GM19397 (cell line): ENCODE measurements at regions not wholly inside any gene's neighbourhood (a gene's known extent, or its start where the extent isn't known, plus 50 kb on each side); places are given as distances from the start of the nearest gene placed in this dataset.
"Not testable (repeated sequence)": the region's sequence is repeated elsewhere in the genome, so short reads cannot be mapped to it uniquely, and the experiment has no call there.

Experiments used
- ATAC-seq: cut with Tn5 transposase; IDR thresholded peaks from one replicate; pipeline ENCODE4 v1.9.1; 2021; ENCODE audit warnings: mild to moderate bottlenecking, moderate library complexity; ENCODE audit not compliant: unreplicated experiment

DNA sequence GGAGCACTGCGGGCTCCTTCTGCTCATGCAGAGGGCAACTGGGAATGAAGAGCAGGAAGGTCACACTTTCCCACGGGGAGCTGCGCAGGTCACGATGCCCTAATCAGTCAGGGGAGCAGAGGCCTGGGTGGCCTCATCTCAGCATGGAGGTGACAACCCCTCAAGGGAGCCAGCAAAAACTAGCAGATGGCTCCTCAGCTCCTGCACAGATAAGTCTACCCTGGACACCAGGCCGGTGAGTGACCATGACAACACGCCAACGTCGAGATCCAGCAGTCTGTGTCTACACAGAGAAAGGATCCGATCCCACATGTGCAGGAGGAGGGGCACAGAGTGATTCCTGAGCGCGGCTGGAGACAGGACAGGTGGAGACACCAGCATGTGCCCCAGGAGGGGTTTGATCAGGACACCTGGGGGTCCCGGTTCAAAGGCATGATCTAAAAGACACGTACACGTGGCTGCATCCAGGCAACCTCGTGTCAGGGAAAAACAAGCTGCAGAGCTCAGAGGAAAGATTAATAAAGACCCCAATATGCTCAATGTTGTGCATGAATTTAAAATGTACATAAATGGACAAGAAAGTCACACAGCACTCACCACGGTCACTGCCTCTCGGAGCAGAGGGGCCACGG lies 153.7 kb upstream of the SFSWAP start:
- ATAC-seq, result no peak

DNA sequence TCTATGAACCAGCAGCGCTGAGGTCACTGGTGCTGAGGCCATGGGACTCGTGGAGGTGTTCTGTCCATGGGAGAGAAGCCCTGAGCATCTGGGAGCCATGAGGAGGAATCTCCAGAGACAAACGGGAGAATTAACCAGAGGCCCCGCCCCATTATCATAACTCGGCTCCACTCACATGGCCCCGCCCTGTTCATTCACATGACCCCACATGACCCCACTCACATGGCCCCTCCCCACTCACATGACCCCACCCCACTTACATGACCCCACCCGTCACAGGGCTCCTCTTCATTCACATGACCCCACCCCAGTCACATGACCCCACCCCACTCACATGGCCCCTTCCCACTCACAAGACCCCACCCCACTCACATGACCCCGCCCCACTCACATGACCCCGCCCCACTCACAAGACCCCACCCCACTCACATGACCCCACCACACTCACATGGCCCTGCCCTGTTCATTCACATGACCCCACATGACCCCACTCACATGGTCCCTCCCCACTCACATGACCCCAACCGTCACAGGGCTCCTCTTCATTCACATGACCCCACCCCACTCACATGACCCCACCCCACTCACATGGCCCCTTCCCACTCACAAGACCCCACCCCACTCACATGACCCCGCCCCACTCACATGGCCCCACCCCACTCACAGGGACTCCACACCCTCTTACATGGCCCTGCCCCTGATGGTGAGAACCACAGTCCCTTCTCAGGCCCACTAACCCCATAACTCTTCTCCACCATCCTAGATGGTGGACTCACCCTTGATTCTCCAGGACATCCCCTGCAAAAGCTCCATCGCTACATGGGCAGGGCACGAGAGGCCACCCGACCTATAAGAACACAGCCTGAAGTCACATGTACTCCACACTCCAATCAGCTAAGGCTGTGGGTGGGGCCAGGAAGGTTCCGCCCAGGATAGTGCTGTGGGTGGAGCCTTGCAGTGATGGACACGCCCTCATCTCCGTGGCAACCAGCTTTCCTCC lies 151.1 kb upstream of the SFSWAP start:
- no peak for ATAC-seq

DNA sequence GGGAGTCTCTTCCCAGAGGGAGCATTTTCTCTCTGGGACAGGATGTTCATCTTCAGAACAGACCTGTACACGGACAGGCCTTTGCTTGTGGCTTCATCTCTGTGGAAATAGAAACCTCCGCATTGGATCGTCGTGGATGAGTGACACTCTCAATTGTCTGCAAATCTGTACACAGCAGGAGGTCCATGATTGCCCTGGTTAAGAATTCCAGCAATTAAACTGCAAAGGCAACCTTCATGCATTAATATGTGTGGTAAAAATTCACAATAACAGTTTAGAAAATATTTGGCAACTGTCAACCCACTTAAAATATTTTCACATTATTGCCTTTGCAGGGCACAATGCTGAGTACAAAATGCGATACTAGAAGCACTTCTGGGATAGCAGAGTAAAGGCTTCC lies 149.8 kb upstream of the SFSWAP start:
- ATAC-seq, result no peak

DNA sequence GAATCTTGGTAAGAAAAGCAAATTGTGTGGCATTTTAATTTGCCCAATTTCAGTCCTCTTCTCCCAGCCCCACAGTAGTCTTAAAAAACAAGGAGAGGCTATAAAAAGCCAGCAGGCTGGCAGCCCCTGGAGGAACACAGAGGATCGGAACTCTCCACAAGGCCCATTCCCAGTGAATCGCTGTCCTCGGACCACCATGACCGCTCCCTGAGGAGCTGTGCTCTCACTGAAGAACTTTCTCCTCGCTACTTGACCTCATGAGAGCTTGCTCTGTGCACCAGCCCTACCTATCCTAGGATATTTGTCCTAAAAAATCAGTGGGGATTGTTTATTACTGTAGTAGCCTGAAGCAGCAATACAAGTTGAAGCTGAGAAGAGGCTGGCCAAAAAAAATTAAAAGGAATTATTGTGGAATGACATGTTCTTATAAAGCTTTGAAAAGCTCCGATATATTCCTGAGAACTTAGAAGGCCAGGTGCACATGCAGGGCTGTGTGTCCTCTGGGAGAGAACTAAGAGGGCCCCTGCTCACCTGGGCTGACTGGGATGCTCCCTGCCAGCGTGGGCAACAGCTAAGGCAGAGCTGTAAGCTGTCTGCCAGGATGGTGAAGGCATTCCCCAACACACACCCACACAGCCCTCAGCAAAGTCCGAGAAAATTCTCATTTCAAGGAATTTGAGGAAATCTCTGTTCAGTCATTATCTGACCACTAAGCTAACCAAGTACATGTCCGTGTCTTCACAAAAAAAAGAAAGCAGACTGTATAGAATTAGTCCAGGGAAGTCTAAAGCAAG lies 148.8 kb upstream of the SFSWAP start:
- no peak for ATAC-seq

DNA sequence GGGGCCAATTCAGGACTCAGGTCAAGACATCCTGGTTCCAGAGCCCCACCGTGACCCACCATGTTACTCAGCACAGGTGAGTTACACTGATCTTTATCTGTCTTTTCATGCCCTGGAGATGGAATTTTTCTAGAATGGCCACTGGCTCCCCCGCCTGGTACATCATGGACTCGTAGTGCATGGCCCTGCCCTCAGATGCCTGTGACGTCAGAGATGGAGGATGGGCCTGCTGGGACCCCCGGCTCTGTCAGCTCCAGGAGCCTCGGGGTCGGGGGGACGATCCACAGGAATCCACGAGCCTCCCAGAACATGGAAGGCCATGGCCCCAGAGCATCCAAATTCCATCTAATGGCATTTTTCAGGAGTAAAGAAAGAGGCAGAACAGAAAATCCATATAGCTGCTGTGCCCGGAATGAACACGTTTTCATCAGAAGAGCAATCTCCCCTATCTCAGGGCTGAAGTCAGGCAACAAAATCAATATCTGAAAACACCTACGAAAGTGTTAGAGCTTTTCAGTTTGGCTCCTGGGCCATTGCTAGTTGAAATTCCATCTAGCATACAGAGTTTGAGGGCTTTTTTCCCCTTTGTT lies 146.7 kb upstream of the SFSWAP start:
- ATAC-seq, result not testable (repeated sequence)

DNA sequence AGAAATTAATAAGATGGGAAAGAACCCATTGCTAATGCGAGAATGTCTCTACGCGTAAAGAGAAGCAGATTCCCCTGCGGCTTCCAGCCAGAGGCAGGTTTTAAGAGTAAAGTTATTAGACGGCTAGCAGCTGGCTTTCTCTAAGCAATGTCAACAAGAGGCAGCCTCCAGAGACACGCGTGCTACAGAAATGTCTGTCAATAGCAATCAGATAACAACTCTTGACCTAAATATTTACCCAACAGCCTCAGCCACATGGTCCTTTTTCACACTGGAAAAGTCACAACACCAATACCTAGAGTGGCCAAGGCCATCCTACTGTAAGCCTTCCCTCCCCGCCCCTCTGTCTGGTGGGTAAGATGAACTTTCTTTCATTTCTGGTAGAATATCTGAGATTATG lies 146.0 kb upstream of the SFSWAP start:
- no peak for ATAC-seq

DNA sequence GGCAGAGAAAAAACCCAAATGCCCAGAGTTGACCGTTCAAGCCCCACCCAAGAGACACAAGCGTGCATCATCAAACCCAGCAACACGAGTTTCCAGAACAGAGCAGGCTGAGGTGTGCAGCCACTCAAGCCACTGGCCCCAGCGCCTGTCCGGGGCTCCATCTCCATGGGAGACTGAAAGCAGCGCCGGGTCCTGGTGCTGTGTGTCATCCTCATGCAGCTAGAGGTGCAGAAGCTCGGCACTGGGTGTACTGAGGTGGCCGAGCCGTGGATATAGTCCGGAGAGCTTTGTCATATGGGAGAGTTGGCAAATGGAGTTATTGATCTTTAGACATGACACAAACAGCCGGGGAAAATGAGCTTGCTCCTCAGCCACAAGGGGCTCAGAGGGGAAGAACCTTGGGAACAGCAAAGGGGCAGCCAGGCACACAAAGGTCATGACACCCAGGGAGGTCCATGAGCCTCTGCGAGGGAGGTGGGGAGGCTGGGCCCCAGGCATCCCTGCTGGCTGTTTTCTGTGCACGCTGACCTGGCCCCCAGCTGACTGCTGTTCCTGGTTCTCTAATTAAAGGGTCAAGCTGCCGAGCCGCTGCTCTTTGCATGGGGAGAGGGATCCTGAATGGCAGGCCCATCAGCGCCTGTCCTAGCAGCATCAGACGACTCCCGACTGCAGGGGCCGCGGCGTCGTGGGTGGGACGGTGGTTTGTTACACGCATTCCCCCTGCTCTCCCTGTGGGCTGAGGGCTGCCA lies 145.4 kb upstream of the SFSWAP start:
- ATAC-seq, result no peak

DNA sequence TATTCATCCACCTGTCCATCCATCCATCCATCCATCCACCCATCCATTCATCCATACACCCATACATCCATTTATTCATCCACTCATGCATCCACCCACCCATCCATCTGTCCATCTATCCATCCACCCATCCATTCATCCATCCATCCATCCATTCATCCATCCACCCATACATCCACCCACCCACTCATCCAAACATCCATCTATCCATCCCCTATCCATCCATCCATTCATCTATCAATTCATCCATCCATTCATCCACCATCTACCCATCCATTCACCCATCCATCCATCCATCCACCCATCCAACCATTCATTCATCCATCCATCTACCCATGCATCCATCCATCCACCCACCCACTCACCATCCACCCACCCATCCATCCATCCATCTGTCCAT lies 142.6 kb upstream of the SFSWAP start:
- ATAC-seq, result no peak

DNA sequence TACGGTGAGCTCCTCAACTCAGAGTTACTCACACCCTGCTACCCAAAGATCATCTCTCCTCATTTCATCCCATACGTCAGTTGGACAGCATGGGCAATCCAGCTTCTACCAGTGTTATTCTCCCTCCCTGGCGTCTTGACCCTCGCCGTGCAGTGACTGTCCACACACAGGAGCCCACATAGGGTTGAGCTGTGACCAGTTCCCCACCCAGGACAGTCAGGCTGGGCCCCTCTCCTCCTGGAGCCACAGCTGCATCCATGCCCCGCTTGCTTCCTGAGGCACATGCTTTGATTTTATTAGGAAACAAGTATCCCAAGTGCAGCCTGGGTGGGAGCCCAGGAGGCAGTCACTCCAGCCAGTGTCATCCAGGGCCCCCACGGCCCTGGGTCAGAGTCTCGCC lies 140.3 kb upstream of the SFSWAP start:
- no peak for ATAC-seq

DNA sequence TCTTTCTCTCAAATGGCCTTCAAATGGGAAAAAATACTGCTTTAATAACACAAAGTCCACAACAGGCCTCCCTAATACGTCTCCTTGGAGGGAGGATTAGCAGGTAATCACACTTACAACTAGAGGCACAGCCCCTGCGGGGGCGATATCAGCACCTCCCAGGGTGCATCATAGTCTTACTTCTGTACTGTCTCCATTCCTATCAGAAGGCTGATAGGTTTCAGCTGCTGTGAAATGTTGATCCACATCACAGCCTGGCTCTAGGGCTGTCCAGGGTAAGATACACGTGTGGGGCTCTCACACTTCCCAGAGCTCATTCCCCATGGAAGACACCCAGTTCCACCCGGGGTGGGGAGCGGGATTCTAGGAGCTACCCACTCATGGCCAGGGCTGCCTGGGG lies 139.1 kb upstream of the SFSWAP start:
- no peak for ATAC-seq

DNA sequence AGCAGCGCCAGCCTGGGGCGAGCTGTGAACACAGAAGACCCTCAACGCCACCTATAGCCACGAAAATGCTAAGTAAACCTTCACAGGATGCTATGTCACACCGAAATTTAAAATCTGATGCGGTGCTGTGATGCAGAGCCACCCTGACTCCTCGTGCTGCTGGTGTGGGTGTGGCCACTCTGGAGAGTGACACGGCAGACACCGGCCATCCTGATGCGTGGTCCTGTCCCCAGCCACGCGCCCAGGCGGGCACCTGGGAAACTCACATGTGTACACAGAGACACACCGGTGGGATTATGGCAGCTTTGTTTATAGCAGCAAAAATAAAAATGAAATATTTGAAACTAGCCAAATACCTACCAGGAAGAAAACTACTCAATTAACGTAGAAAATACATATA lies 138.3 kb upstream of the SFSWAP start:
- no peak for ATAC-seq

DNA sequence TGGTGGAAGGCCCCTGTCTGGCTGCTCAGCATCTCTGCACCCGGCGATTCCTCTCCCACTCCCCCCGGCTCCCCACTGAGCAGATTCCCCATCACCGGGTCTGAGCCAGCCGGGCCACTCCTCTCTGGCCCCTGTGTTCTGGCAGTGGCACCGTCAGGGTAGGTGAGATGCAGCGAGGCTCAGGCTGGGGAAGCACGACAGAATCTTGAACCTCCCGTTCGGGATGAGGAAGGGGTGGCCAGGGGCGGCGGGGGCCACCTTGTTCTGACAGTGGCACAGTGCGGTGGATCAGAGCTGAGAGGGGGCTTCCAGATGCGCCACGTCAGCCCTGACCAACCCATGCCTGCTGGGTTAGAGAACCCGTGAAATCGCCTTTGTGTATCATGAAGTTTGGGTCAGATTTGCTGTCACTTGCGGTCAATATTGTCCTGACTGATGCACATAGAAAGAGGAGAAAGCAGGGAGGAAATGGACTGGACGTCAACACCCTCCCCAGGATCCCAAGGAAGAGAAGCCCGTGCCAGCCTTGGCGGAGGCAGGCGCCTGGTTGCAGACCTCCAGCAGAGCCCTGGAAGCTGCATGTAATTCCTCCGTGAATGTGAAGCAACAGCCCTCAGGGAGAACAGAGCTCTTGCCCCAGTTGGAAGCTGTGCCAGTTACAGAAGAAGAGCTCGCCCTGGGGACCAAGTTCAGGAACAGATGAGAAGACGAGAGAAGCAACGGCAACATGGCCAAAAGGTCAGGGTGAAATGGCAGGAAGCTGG lies 137.1 kb upstream of the SFSWAP start:
- ATAC-seq, result no peak

DNA sequence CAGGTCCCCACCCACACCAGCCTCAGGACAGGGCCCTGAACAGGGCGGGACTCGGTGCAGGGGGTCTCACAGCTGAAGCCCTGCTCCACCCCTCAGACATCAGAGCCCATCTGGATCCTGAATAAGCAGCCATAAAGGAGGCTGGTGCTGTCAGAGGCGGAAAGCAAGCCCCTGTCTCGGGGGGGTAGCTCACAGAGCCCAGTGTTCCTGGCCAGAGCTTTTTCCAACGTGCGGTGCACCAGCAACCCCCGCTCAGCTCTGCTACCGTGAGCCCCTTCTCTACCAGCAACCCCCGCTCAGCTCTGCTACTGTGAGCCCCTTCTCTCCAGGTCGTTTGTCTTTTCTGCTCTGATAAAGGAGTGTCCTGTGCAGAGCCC lies 136.5 kb upstream of the SFSWAP start:
- ATAC-seq, result no peak

DNA sequence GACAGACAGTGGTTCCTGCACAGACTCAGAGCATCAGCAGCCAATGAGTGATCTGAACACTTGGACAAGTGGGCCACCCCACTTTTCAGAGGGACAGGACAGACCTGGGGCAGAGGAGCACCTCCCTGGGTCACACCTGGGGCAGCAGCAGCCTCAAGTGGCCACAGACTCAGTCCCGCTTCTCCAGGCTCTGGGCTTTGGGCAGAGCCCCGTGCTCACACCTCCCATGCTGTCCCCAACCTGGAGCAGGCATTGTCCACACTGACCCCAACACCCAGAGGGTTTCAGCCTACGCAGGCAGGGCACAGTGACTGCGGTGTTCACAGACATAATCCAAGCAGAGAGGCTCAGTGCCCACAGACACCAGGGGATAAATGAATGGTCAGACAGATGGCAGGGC lies 135.5 kb upstream of the SFSWAP start:
- no peak for ATAC-seq

DNA sequence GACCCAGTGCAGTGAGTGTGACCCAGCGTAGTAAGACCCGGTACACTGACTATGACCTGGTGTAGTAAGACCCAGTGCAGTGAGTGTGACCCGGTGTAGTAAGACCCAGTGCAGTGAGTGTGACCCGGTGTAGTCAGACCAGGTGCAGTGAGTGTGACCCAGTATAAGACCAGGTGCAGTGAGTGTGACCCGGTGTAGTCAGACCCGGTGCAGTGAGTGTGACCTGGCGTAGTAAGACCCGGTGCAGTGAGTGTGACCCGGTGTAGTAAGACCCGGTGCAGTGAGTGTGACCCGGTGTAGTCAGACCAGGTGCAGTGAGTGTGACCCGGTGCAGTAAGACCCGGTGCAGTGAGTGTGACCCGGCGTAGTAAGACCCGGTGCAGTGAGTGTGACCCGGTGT lies 134.2 kb upstream of the SFSWAP start:
- not testable (repeated sequence) for ATAC-seq

DNA sequence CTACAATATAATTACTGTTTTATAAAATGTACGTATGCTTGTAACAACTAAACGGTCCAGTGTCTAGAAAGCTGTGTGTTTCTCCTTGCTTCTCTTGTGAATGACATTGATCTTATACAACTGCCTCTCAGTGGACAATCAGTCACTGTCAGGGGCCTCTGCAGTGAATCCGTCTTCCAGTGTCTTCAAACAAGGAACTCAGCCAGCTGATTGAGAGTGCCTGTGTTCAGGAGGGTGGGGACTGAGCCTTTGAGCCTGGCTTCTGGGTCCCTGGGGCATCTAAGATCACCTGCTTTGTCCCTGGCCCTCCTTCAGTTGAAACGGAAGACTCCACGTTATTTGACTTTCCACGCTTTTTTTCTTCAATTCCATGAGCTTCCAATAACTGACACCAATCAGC lies 133.1 kb upstream of the SFSWAP start:
- ATAC-seq, result no peak

DNA sequence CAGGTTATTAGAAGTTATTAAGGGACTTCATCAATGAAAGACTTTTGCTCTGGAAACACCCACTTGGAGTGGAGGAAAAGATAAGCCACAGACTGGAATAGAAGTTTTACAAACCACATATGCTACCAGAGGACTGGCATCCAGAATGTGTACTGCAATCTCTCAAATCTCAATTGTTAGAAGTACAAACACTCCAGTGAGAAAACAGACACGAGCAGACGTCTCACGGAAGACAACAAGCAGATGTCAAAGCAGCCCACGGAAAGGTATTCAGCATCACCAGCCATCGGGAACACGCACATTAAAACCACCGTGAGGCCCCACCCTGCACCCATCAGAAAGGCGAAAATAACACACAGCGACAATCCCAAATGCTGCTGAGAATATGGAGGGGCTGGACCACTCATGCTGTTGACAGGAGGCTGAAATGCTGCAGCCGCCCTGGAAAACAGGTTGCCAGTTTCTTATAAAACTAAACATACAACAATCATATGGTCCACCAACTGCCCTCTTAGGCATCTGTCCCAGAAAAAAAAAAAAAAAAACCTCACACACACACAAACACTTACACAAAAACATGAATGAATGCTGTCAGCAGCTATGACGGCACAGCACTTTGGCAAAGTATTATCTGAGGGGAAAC lies 131.9 kb upstream of the SFSWAP start:
- ATAC-seq, result no peak

DNA sequence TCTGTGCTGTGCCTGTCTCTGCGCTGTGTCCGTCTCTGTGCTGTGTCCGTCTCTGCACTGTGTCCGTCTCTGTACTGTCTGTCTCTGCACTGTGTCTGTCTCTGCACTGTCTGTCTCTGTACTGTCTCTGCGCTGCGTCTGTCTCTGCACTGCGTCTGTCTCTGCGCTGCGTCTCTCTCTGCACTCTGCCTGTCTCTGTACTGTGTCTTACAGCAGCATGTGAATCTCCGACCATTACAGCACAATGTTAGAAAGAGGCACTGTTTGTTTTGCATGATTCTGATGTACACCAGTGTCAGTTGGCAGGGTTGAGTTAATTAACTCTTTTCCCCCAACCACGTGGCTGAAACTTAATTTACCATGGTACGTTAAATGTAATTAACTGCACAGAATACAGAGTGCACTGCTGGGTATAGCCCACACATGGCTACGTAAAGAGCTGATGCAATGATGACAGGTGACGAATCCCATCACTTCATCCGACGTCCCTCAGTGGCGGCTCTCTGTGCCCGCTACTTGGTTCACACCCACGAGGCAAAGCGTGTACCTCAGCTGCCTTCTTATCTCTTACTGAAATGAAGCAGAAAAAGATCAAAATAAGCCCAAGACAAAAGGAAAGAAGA lies 127.7 kb upstream of the SFSWAP start:
- ATAC-seq, result no peak

DNA sequence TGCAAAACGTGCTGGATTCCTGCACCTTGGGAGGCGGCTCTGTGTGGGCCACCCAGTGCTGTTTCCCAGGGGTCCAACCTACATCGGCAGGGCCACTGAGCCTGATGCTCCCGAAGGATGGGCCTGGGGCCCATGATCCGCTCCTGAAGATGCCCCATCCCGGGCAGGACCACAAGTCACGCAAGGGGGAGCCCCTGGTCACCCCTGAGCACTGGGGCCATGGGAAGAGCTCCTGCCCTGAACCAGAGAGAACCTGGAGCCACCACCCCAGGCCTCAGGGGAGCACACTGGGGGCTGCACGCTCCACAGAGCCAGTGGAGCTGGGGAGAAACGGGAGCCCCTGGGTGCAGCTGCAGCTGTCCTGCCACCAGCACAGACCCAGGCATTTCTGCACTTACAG lies 124.6 kb upstream of the SFSWAP start:
- ATAC-seq, result no peak
